Jurkat, Clone E6-1 (cell line): ENCODE measurements at regions not wholly inside any gene's neighbourhood (a gene's known extent, or its start where the extent isn't known, plus 50 kb on each side); places are given as distances from the start of the nearest gene placed in this dataset.
"Not testable (repeated sequence)": the region's sequence is repeated elsewhere in the genome, so short reads cannot be mapped to it uniquely, and the experiment has no call there.

Experiments used
- DNase-seq: peaks from one replicate; pipeline ENCODE4 v3.0.0-alpha.2; 2011; ENCODE audit warnings: low read depth, low spot score
- H3K4me3 ChIP-seq: 2 replicates; pipeline ENCODE4 v1.5.1; 2011; ENCODE audit warnings: mild to moderate bottlenecking, low read length, control low read depth, moderate library complexity

DNA sequence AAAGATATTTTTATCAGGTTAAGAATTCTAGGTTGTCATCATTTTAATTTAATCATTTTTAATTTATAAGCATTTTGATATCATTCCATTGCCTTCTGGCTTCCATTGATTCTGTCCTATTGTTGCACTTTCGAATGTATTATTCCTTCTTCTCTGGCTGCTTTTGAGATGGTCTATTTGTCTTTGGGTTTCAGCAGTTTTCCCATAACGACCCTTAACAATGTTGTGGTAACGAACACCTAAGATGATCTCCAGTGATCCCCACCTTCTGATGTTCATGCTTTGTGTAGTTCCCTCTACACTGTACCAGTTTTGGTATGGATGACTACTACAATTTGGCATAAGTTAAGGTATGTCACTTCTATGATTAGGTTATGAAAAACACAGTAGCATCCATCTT is 59.9 kb downstream of the MINAR1 start:
- no peak overlapping the region for H3K4me3 ChIP-seq
- DNase-seq, result no peak

DNA sequence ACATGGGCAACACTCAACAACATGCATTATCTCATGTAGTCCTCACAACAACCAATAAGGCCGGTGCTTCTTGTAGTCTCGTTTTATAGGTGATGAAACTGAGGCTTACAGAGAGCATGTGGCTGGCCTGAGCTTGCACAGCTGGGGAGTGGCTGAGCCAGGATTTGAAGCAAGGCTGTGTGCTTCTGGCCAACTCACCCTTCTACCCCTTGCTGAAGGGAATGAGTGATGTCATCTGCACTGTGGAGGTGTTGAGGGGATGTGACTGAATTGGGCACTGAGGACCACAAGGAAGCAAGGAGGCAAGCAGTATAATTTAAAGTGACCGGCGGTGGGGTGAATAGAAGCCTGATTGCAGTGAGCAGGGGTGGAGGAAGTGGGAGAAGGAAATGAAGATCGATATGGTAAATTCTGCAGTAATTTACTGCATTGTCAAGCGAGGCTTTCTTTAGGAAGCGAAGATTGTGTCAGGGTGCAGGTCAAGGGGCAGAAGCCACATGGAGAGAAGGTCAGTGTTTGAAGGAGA is 62.3 kb downstream of the MINAR1 start:
- DNase-seq, result no peak
- no peak overlapping the region for H3K4me3 ChIP-seq

DNA sequence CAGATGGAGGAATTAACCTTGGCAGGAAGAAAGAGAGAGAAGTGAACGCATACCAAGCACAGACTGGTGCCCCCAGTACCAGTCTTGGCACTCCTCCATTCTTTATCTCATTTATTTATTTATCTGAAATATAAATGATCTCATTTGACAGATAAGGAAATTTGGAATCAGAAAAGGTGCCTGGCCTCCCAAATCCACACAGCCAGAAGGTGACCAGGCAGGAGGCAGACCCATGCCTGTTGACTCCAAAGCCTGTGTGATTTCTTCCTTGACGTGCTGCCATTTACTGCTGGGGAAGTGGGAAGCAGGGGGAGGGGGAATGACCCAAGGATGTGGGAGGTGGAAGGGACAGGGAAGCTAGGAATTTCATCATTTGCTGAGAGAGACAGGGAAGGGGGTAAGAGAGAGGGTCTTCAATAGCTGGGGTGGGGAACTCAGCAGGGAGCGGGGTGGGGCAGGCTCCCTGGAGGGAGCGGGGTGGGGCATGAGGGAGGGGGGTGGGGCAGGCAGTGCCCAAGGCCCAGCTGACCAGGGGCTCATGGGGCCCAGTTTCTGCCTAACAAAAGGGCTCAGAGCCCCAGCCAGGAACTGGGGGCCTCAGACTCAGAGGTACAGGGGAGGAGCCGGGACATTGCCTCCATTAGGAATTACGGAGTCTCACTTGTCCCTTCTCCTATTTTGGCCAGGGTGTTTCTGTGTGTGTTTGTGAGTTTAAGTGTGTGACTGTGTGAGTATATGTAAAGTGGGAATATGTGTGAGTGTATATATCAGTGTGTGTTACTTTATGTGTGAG is 63.0 kb downstream of the MINAR1 start:
- DNase-seq, result no peak
- no peak overlapping the region for H3K4me3 ChIP-seq

DNA sequence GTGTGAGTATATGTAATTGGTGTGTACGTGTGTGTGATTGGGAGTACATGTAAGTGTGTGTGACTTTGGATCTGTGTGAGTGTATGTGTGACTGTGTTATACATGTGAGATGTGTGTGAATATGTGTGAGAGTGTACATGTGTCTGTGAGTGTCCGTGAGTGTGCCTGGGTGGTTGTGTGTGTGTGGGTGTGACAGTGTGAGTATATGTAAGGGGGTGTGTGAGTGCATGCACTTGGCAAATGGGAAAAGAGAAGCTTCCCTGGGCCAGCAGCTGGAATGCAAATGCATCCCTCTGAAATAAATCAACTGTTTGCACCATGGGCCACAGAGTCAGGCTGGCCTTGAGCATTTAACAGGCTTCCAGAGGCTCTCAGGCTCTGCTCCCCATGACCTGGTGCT is 63.6 kb downstream of the MINAR1 start:
- no peak for DNase-seq
- H3K4me3 ChIP-seq, result no peak overlapping the region

DNA sequence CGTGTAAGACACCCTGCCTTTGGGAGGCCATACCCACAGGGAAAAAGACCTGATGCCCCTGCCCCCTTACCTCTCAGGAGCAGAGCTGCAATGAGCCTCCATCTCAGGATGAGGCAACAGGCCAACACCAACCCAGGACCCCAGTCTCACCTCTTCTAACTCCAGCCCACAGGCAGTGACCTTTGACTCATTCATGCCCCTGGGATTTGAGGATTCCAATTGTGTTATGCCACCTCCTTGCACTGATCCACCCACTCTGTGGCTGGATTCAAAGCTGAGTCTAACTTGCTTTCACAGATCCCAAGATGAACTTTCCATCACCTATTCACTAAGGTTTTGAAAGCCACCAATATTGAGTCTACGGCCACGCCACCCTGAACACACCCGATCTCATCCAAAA is 64.7 kb downstream of the MINAR1 start:
- no peak overlapping the region for H3K4me3 ChIP-seq

DNA sequence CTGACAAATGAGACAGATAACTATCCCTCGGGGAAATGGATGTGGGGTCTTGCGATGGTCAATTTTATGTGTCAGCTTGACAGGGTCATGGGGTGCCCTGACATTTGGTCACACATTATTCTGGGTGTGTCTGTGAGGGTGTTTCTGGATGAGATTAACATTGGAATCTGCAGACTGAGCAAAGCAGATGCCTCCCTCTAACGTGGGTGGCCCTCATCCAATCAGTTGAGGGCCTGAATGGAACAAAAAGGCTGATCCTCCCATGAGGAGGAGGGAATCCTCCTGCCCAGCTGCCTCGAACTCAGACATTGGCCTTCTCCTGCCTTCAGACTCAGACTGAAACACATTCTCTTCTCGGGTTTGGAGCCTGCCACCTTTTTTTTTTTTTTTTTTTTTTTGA is 69.0 kb downstream of the MINAR1 start:
- DNase-seq, result no peak

More for the DNA sequence above, 64.7 kb downstream of the MINAR1 start:
- DNase-seq, result no peak

DNA sequence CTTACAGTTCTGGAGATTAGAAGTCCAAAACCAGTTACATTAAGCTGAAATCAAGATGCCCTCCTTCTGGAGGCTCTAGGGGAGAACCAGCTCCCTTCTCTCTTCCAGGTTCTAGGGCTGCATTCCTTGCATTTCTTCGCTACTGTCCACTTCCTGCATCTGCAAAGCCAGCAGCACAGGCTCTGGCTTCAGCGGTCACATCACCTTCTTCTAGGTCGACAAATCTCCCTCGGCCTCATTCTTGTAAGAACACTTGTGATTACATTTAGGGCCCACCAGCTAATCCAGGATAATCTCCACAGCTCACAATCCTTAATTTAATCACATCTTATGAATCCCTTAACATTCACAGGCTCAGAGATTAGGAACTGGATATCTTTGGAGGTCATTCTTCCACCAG is 73.8 kb downstream of the MINAR1 start:
- DNase-seq, result no peak
- no peak overlapping the region for H3K4me3 ChIP-seq

More for the DNA sequence above, 69.0 kb downstream of the MINAR1 start:
- no peak overlapping the region for H3K4me3 ChIP-seq

DNA sequence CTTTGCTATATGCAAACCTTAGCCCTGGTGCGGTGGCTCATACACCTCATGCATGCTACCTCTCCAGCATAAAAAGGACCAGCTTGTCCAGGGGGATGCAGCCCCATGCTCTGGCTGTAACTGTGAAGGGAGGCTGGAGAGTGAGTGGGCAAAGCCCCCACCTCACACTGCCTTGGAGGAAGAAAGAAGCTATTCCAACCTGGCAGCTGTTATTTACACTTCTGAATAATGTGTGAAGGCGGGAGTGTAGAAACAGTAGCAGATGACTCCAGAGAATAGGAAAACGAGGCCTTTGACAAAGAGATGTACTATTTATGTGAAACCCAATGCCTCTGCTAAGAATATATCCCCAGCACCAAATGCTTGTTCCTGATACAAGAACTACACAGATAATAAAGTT is 80.7 kb downstream of the MINAR1 start:
- not testable (repeated sequence) for H3K4me3 ChIP-seq, DNase-seq

DNA sequence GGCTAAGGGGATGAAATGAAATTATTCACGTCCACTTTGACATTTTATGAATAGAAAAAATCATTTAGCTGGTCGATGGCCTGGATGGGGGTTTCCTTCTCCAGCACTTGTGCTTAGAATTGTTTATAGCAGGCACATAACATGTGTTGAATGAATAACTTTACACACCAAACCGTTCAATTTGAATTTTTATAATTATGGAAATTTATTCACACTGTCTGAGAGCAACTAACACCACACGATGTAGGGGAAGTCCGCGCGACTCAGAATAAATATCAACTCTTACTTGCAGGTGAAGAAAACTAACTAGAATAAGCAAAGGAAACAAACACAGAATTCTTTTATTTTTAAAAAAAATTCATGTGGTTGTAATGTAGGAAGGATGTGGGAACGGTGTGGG is 81.3 kb downstream of the MINAR1 start:
- DNase-seq, result no peak
- no peak overlapping the region for H3K4me3 ChIP-seq

DNA sequence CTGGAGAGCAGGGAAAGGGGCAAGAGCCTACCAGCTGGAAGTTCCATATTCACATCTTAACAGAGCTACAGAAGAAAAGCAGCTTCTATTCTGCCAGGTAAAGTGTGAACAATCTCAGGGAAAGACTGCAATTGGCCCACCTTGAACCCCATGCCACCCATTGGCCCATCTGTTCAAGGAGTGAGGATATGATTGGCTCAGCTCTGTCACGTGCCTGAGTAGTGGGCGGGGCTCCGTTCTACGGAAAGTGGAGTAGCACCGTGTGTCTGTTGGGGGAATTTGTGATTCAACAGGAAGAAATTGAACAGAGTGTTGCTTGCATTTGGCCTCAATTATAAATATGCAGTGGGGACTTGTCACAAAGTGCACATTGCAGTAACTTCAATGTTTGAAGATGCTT is 81.8 kb downstream of the MINAR1 start:
- no peak overlapping the region for H3K4me3 ChIP-seq
- DNase-seq, result no peak

DNA sequence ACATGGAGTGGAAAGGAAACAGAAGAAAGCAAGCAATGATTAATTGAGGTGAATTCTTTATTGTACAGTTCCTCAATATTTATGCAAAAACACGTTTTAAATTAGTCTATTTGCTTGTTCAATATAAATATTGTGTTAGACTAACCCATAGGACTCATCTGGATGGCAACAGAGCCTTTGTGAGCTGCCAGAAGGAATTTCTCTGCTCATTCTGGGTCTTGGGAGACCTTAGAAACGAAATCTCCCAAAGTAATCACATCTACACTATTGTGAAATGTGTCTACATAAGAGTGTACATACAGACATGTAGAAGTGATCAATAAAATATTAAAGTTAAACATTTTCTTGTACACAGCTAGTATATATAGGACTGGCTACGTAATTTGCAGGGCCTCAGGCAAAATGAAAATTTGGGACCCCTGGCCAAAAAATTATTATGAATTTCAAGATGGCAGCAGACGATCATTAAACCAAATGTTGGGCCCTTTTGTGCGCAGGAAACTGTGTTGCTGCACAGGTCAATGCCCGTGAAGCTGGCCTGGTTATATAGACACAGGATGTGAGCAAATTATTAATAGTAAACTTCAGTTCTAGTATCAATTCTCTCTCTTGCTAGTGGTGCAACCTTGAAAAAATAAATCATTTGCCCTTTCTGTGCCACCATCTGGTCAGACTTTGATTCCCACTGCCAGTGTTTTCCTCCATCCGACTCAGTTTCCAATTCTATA is 83.3 kb downstream of the MINAR1 start:
- no peak overlapping the region for H3K4me3 ChIP-seq
- DNase-seq, result no peak

DNA sequence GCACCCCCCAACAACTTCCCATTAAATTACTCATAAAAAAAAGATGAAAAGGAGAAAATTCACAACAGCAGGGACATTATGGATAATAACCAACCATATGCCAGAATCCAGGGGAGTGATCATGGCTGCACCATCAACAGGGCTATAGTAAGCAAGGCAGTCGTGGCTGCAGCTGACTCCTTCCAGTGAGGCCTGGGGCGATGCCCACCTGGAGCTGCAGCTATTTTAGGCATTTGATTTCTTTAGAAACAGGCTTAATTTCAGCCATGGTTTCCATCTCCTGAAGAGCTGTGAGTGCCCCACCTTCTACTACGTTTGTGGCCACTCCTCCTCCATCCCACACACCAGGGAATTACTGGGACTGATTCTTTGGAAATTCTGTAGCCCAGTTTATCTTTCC is 84.0 kb downstream of the MINAR1 start:
- no peak overlapping the region for H3K4me3 ChIP-seq
- no peak for DNase-seq

DNA sequence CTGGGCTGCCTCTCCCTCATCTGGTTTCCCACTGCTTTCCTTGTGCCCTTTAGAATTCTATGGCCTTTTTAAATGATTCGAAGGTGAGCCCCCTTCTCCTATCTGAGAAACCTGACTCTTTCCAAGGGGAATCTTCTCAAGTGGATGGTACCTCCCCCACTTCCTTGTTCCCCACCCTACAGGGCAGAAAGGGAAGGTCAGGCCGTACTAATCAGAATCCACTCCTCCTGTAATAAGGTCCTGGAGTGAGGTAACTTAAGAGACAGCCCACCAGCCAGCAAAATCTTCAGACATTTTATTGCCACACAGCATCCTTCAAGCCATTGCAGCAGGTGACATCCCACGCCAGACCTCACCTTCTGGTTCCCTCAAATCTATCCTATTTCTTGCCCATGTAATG is 84.5 kb downstream of the MINAR1 start:
- H3K4me3 ChIP-seq, result no peak overlapping the region
- no peak for DNase-seq

DNA sequence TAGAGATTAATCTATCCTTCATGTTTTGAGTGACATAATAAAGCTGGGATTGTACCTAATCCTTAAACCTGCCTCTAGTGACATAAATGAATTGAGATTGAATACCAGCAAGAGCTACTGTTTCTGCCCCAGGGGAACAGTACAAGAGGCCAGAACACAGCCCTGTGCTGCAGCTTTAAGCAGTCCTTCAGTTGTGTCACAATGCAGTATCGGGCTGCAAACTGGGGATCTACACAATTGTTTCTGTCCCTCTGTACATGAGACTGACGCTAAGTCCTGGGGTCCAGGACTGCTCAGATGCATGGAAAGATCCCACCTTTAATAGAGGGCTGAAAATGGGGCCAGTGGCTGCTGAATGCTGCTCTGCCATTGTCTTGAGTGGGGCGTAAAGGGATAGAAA is 87.5 kb downstream of the MINAR1 start:
- H3K4me3 ChIP-seq, result no peak overlapping the region
- DNase-seq, result no peak

DNA sequence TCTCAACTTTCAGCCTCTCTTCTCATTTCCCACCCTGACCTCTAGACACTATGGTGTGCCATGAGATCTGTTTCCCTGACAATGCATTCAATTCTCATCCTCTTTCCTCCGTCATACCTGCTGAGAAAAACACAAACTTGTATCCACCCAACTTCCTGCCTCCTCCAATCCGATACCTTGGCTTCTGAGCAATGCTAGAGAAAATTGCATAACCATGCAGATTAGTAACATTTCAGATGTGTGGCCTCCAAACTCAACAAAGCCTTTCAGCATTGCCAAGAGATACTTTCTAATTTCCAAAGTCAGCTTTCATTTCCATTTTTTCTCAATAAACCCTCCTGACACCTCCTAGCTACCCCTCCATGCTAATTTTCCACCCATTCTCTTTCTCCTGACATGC is 88.5 kb downstream of the MINAR1 start:
- H3K4me3 ChIP-seq, result no peak overlapping the region
- no peak for DNase-seq

DNA sequence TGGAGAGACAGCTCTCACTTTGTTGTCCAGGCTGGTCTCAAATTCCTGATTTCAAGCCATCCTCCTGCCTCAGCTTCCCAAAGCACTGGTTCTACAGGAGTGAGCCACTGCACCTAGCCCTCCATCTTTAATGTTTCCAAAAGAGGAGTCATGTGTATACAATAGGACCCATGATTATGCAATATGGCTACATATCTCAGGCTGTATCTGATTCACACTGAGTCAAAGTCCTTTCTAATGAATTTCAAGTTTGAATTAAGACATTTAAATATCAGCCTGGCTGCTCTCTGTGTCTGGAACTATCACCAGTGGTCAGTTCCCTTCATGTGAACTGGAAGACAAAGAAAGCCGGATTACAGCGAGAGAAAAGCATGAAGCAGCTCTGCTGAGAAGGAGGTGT is 90.5 kb downstream of the MINAR1 start:
- no peak overlapping the region for H3K4me3 ChIP-seq
- no peak for DNase-seq

DNA sequence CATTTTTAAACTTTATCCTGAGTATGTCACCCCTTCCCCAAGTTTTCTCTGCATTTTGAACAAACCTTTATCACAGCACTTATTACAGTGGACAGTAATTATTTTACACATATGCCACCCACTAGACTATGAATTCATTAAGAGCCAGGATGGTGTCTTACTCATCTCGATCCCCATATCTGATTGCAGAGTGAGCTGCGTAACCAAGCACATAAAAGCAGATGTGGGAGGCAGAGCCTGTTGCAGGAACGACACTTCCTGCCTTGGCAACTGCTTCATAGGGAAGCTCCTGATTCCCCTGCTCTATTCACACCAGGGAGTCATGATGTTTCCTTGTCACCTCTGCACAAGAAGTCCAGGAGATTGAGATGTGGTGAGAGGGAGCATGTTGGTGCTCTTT is 91.1 kb downstream of the MINAR1 start:
- no peak for DNase-seq
- H3K4me3 ChIP-seq, result no peak overlapping the region

DNA sequence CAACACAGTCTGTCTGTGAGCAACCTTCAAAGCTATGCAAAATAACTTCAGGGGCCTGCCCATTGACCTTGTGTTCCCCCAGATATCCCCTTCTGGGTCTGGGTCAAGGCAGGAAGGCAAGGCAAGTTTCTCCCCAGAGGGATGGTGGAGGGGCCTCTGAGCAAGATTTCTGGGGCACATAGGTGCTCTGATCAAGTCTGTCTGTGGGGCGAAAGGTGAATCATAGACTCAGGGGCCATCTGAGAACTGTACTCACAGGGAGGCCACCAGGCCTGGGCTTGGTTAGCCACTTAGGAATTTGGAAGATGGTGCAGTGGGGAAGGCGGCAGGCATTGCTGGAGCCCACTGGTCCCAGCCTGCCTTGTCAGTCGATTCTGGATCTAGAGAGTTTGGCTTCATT is 92.4 kb downstream of the MINAR1 start:
- H3K4me3 ChIP-seq, result no peak overlapping the region
- no peak for DNase-seq

DNA sequence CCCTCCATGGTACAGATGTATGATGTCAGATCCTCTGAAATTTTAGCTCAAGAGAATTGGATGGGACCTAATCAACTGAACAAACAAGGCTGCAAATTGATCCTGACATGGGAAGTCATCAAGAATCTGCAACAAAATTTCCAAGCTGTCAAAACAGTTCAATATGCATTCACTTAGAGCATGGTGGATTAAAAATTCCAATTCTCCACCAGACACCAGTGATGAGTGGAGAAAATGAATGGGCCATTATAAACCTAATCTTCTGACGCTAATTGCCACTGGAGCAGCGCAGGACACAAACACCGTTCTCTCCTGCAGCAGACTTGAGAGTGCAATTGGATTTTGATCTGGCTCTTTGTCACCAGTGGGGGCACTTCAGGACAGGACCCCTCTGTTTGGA is 94.2 kb downstream of the MINAR1 start:
- no peak for DNase-seq
- H3K4me3 ChIP-seq, result no peak overlapping the region

DNA sequence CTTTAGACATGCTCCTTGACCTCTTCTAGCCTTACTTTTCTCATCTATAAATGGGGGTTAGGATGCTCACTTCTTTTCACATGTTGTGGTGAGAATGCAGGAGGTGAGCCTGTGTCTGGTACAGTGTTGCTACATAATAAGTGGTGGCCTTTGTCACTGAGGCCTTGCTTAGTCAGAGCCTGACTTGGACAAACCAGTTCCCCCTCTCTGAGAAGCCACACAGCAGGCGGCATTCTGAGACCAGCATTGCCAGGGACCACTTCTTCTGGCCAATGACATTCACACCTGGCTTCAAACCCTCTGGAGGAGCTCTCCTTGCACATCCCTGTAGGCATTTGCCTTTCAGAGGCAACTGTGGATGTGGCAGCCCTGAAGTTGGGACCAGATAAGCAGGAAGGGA is 95.7 kb downstream of the MINAR1 start:
- no peak for DNase-seq
- H3K4me3 ChIP-seq, result no peak overlapping the region
